CD14-positive monocyte (primary cell): ENCODE measurements at regions not wholly inside any gene's neighbourhood (a gene's known extent, or its start where the extent isn't known, plus 50 kb on each side); places are given as distances from the start of the nearest gene placed in this dataset.

Experiments
- DNase-seq, 3 donors: peaks; one replicate each; pipeline ENCODE4 v3.0.0-alpha.2; 2011 to 2022
- H2AFZ ChIP-seq: 2 replicates; pipeline ENCODE4 v1.6.0; 2012; ENCODE audit warnings: mild to moderate bottlenecking, low read depth, low read length, inconsistent platforms; ENCODE audit not compliant: insufficient read depth, poor library complexity, severe bottlenecking
- H3K27ac ChIP-seq, 2 donors: 1 replicate in 1 of 2; 2 replicates in 1 of 2; pipeline ENCODE4 v1.5.1; 2012 to 2013; ENCODE audit warnings: low read length in 2 of 2, control low read depth in 1 of 2, inconsistent platforms in 1 of 2, low read depth in 1 of 2, mild to moderate bottlenecking in 1 of 2
- H3K27me3 ChIP-seq, 2 donors: one replicate each; pipeline versions ENCODE4 v1.6.0 to v1.6.1; 2011 to 2013; ENCODE audit warnings: low read length in 2 of 2; ENCODE audit not compliant: control insufficient read depth in 2 of 2, insufficient read depth in 2 of 2
- H3K36me3 ChIP-seq, 2 donors: replicated peaks in 1 of 2; 1 replicate in 1 of 2; 2 replicates in 1 of 2; pipeline versions ENCODE4 v1.5.1 to v1.6.1; 2012 to 2013; ENCODE audit warnings: low read length in 2 of 2, control low read depth in 1 of 2, inconsistent platforms in 1 of 2, mild to moderate bottlenecking in 1 of 2; ENCODE audit not compliant: insufficient read depth in 2 of 2, control insufficient read depth in 1 of 2
- H3K4me1 ChIP-seq, 2 donors: 1 replicate in 1 of 2; 2 replicates in 1 of 2; pipeline versions ENCODE4 v1.5.1 to v1.6.1; 2012 to 2013; ENCODE audit warnings: low read length in 2 of 2, control low read depth in 1 of 2, inconsistent platforms in 1 of 2, mild to moderate bottlenecking in 1 of 2, moderate library complexity in 1 of 2; ENCODE audit not compliant: insufficient read depth in 2 of 2, control insufficient read depth in 1 of 2
- H3K4me2 ChIP-seq: replicated peaks from 2 replicates; pipeline ENCODE3; 2012; ENCODE audit warnings: low read length, moderate library complexity, mild to moderate bottlenecking; ENCODE audit not compliant: poor library complexity, severe bottlenecking; ENCODE audit errors: extremely low read depth
- H3K4me3 ChIP-seq, 3 experiments: fragments of 200-600 bp in 1 of 3; sonication (generic) in 1 of 3; replicated peaks in 1 of 3; 1 replicate in 2 of 3; 2 replicates in 1 of 3; pipeline ENCODE4 v1.5.1; 2011 to 2013; ENCODE audit warnings: low read length in 3 of 3, mild to moderate bottlenecking in 3 of 3, control low read depth in 2 of 3, low read depth in 2 of 3, inconsistent platforms in 1 of 3, moderate library complexity in 1 of 3
- H3K79me2 ChIP-seq: 2 replicates; pipeline ENCODE4 v1.6.0; 2012; ENCODE audit warnings: mild to moderate bottlenecking, control low read depth, inconsistent platforms, low read length, moderate library complexity; ENCODE audit not compliant: insufficient read depth
- H3K9ac ChIP-seq: 2 replicates; pipeline ENCODE4 v1.6.0; 2017; ENCODE audit warnings: low read length, mild to moderate bottlenecking; ENCODE audit not compliant: insufficient read depth, poor library complexity, severe bottlenecking
- H3K9me3 ChIP-seq, 2 donors: replicated peaks in 1 of 2; 1 replicate in 1 of 2; 2 replicates in 1 of 2; pipeline versions ENCODE4 v1.5.1 to v1.6.1; 2012 to 2013; ENCODE audit warnings: low read length in 2 of 2, control low read depth in 1 of 2; ENCODE audit not compliant: control insufficient read depth in 1 of 2, insufficient read depth in 1 of 2
- H4K20me1 ChIP-seq: 2 replicates; pipeline ENCODE4 v1.6.0; 2012; ENCODE audit warnings: mild to moderate bottlenecking, low read length, control low read depth, moderate library complexity; ENCODE audit not compliant: insufficient read depth
- H3K27ac Mint-ChIP-seq, 7 donors: one replicate each; pipeline ENCODE4 v1.8.0; 2020; ENCODE audit warnings: mild to moderate bottlenecking in 7 of 7, mixed read lengths in 7 of 7, moderate library complexity in 6 of 7, inconsistent platforms in 2 of 7
- H3K27me3 Mint-ChIP-seq, 3 donors: one replicate each; pipeline ENCODE4 v1.8.0; 2021 to 2022; ENCODE audit warnings: low read depth in 3 of 3, mild to moderate bottlenecking in 3 of 3, mixed read lengths in 3 of 3, moderate library complexity in 3 of 3, inconsistent platforms in 1 of 3
- H3K36me3 Mint-ChIP-seq, 2 donors: one replicate each; pipeline ENCODE4 v1.8.0; 2020; ENCODE audit warnings: mixed read lengths in 2 of 2, inconsistent platforms in 1 of 2, mild to moderate bottlenecking in 1 of 2
- H3K4me1 Mint-ChIP-seq: one replicate; pipeline ENCODE4 v1.8.0; 2020; ENCODE audit warnings: mild to moderate bottlenecking, mixed read lengths
- H3K4me3 Mint-ChIP-seq, 2 donors: one replicate each; pipeline ENCODE4 v1.8.0; 2020; ENCODE audit warnings: mild to moderate bottlenecking in 2 of 2, mixed read lengths in 2 of 2, moderate library complexity in 1 of 2
- H3K9me3 Mint-ChIP-seq, 7 donors: one replicate each; pipeline ENCODE4 v1.8.0; 2020 to 2022; ENCODE audit warnings: mixed read lengths in 7 of 7, mild to moderate bottlenecking in 6 of 7, moderate library complexity in 6 of 7, inconsistent platforms in 2 of 7
- WGBS: methylation state at CpG from one replicate; pipeline ENCODE4 v1.1.5; 2013; ENCODE audit warnings: missing lambda C conversion rate; ENCODE audit not compliant: insufficient coverage; 5-methylcytosine and 5-hydroxymethylcytosine counted together
- intact Hi-C, 2 donors: fragments of 100-400 bp; cut with micrococcal nuclease; formaldehyde crosslinking; loops; one replicate each; pipeline versions ENCODE4 v1.15.0 to v1.15.1; 2023
- TF ChIP-seq, protein P1 (sequence below): fragments of 200-600 bp; IDR thresholded peaks from one replicate; pipeline ENCODE4 v1.8.0; 2022; ENCODE audit warnings: antibody characterized with exemption, mild to moderate bottlenecking

- DNase-seq = no peak
- peaks cover 0 to 8% (median 2%) of the 10 kb centered on the region in 7 donors for H3K9me3 Mint-ChIP-seq
- Histone ChIP-seq H2AFZ (no peak overlapping the region), H4K20me1 (no peaks in the 10 kb centered on the region), H3K4me1 (no peaks in the 10 kb centered on the region), H3K36me3 (no peaks in the 10 kb centered on the region), H3K4me3 (no peak overlapping the region), H3K79me2 (no peaks in the 10 kb centered on the region), H3K9ac (no peak overlapping the region), H3K9me3 (peaks cover 0 to 3% of the 10 kb centered on the region in 2 donors), H3K4me2 (no peak overlapping the region), H3K27me3 (no peaks in the 10 kb centered on the region), H3K27ac (no peak overlapping the region)
- TF ChIP-seq, protein P1, sequence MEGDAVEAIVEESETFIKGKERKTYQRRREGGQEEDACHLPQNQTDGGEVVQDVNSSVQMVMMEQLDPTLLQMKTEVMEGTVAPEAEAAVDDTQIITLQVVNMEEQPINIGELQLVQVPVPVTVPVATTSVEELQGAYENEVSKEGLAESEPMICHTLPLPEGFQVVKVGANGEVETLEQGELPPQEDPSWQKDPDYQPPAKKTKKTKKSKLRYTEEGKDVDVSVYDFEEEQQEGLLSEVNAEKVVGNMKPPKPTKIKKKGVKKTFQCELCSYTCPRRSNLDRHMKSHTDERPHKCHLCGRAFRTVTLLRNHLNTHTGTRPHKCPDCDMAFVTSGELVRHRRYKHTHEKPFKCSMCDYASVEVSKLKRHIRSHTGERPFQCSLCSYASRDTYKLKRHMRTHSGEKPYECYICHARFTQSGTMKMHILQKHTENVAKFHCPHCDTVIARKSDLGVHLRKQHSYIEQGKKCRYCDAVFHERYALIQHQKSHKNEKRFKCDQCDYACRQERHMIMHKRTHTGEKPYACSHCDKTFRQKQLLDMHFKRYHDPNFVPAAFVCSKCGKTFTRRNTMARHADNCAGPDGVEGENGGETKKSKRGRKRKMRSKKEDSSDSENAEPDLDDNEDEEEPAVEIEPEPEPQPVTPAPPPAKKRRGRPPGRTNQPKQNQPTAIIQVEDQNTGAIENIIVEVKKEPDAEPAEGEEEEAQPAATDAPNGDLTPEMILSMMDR = no peak
- intact Hi-C loops = no loop called here
- WGBS = no CpG with 5 or more reads among the region's 2 CpGs
- H3K4me3 Mint-ChIP-seq = no peak overlapping the region
- peaks cover 0 to 4% (median 2%) of the 10 kb centered on the region in 3 donors for H3K27me3 Mint-ChIP-seq
- H3K36me3 Mint-ChIP-seq = no peaks in the 10 kb centered on the region
- H3K27ac Mint-ChIP-seq = no peak overlapping the region
- H3K4me1 Mint-ChIP-seq = no peaks in the 10 kb centered on the region
These were observed 651.9 kb downstream of the SLC4A3 start for GRCh38 chr2:220279372-220279771.

GRCh38 chr2:220279840-220280239 is 652.4 kb downstream of the SLC4A3 start:
- Histone ChIP-seq H4K20me1 (no peaks in the 10 kb centered on the region), H3K9ac (no peak overlapping the region), H3K4me2 (no peak overlapping the region), H2AFZ (no peak overlapping the region), H3K27ac (no peak overlapping the region), H3K27me3 (no peaks in the 10 kb centered on the region), H3K79me2 (no peaks in the 10 kb centered on the region), H3K36me3 (no peaks in the 10 kb centered on the region), H3K9me3 (peaks cover 0 to 3% of the 10 kb centered on the region in 2 donors), H3K4me3 (no peak overlapping the region), H3K4me1 (no peaks in the 10 kb centered on the region)
- H3K27ac Mint-ChIP-seq = no peak overlapping the region
- TF ChIP-seq, protein P1 = no peak
- intact Hi-C loops = no loop called here
- no peaks in the 10 kb centered on the region for H3K4me1 Mint-ChIP-seq
- H3K9me3 Mint-ChIP-seq = peaks cover 0 to 8% (median 2%) of the 10 kb centered on the region in 7 donors
- H3K4me3 Mint-ChIP-seq = no peak overlapping the region
- DNase-seq = no peak
- H3K36me3 Mint-ChIP-seq = no peaks in the 10 kb centered on the region
- peaks cover 0 to 4% (median 2%) of the 10 kb centered on the region in 3 donors for H3K27me3 Mint-ChIP-seq
